ENCODE measurements at regions not wholly inside any gene's neighbourhood (a gene's known extent, or its start where the extent isn't known, plus 50 kb on each side); places are given as distances from the start of the nearest gene placed in this dataset.

DNA sequence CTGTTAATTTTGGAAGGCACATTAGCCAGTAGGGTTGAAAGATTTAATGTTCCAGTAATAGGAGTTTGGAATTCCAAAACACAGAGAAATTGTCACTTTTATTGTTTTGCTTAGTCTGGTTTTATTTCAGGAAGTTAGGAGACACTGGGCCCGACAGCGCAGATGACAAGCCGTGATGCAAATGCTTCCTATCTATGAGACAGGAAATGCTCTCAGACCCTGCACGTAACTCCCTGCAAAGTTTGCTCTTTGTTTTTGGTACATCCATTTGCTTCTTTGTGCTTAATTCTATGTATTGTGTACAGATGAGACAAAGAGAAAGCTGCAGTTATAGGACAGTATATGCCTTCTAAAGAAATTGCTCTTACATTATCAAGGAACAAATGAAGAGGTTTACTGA is 201.6 kb upstream of the SGK1 start:
- no peak for FAIRE-seq

DNA sequence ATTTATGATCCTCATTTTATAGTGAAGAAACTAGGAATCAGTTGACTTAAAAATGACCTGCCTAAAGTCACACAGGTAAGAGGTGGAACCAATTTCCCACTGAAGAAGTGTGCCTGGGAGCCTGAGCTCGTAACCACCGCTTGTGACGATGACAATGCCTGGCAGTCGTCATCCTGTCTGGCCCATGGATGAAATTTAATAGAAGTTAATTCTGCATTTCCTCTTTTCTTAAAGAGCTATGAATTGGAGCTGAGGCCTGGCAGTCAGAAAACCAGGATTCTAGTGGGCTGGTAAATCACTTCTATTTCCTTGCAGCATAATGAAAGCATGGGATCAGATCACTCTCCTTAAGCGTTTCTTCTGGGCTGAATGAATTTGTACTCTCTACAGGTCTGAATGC is 200.0 kb upstream of the SGK1 start:
- no peak for FAIRE-seq

DNA sequence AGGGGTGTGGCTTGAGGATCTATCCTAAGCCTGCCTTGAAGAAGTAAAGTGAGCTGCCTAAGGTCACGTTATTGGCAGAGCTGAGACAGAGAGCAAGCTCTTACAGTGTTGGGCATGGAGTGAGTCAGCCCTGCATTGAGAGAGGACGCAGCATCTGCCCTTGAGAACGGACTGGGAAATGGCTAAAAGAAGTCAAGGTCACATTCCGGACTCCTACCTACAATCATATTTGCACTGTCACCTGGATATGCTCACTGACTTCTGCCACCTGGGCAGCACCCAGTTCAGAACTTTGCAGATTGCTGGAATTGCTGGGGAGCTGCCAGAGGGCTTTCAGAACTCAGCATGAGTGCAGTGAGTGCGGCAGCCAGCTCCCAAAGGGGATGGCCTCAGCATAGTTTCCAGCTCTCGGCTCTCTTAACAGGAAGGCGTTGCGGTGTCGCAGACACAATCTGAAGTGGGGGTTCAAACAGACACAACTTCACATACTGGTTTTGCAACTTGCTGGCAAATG is 199.3 kb upstream of the SGK1 start:
- no peak for FAIRE-seq

DNA sequence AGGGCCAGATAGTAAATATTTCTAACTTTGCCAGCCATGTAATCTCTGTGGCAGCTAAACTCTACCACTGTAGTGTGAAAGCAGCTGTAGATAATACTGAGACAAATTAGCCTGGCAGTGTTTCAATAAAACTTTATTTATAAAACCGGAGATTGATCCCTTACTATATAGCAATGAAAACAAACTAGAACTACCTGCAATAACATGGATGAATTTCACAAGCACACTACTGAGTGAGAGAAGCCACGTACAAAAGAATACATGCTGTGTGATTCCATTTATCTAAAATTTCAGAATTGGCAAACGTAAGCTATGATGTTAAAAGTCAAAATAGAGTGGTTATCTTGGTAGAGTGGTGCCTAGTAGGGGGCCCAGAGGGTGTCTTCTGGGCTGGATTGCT is 198.7 kb upstream of the SGK1 start:
- no peak for FAIRE-seq

DNA sequence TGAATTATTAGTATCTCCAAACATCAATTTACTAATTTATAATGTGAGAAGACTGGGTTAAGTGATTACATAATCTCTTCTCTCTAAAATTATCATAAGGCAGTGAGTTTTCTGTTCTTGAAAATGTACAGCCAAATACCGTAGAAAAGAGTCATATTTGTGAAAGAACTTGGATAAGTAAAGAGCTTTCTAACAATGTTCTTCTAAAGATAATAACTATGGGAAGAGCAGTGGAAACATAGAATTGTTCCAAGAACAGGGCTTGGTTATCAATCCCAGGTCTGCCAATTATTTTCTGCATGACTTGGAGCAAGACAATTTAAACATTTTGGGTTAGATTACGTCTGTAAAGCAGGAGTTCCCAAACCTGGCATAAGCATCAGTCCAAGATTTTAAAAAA is 198.1 kb upstream of the SGK1 start:
- no peak for FAIRE-seq

DNA sequence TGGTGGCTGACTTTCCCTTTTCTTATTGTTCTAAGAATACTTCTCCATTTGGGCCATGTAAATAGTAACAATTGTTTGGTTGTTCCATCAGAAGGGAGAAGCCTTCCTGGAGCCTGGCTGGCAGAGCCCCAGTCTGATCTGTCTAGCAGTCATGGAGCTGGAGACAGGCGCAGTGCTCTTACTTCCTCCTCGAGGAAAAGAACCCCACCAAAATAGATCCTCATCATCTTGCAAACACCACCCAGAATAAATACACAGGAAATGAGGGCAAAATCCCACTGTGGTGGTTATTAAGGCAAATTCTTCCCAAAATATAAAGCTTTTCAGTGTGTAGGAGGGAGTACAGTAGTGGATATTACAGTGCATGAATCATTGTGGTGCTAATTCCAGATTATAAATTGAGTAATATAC is 195.1 kb upstream of the SGK1 start:
- FAIRE-seq = no peak

DNA sequence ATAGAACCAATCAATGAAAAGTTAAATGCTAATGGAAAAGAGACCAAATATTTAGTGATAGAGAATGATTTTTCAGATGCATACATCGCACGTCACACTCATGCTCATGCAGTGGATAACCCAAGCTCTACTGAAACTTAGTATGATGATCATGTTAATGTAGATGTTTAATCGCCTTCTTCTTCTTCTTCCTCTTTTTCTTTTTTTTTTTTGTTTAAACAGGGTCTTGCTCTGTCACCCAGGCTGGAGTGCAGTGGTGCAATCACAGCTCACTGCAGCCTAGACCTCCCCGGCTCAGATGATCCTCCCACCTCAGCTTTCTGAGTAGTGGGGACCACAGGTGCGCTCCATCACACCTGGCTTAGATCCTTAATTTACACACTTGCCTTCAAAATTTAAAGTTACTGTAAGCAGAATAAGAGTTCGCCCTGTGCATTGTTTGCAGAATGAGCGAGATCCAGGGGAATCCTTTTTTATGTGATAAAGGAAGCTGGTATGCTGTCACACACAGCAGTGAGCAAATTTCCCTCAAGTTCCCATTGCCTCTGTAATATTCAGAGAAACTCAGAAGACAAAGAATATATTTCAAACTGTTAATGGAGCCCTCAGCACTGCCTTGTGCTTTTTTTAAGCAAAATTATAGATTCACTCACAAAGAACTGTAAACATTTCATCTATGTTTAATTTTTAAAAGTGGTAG is 194.2 kb upstream of the SGK1 start:
- no peak for FAIRE-seq

DNA sequence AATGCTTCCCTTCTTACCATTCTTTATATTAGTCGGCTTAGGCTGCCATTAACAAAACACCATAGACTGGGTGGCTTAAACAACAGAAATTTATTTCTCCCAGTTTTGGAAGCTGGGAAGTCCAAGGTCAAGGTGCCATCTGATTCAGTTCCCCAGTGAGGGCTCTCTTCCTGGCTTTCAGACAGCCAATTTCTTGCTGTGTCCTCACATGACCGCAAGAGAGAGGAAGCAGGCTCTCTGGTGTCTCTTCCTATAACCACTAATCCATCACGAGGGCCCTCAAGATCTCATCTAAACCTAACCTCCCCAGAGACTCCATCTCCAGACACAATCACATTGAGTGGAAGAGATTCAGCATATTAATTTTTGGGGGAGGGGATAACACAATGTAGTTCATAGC is 193.0 kb upstream of the SGK1 start:
- no peak for FAIRE-seq

DNA sequence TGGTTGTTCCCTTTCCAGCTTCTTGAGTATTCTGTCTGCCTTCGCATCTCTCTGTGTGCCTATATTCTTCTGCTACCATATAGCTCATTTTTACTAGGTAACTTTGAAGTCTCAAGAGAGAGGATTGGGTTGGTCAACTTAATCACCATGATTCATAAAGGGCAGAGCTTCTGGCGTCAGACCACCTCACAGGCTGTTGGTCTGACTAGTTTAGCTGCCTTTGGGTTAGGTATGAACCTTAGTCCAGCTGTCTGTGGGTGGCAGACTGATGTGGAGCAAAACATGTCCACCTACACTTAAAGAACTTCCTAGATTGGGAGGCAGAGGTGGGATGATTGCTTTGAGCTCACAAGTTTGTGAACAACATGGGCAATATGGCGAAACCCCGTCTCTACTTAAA is 192.2 kb upstream of the SGK1 start:
- no peak for FAIRE-seq

DNA sequence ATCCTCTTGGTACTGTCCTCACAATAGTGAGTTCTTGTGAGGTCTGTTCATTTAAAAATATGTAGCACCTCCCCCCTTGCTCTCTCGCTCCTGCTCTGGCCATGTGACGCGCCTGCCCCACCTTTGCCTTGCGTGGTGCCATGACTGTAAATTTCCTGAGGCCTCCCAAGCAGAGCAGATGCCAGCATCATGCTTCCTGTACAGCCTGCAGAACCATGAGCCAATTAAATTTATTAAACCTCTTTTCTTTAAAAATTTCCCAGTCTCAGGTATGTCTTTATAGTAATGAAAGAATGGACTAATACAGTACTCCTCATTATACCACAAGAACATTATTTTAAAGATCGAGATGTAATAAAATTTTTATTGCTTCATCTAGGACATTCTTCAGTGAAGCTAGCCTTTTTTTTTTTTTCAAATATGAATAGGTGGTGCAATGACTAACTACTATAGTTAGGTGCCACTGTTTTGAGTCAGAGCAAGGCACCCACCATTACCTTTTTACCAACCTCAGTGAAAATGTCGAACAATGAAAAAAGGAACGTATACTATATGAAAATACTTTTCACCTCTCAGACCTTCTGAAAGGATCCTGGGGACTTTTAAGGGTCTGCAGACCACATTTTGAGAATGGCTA is 191.1 kb upstream of the SGK1 start:
- no peak for FAIRE-seq

DNA sequence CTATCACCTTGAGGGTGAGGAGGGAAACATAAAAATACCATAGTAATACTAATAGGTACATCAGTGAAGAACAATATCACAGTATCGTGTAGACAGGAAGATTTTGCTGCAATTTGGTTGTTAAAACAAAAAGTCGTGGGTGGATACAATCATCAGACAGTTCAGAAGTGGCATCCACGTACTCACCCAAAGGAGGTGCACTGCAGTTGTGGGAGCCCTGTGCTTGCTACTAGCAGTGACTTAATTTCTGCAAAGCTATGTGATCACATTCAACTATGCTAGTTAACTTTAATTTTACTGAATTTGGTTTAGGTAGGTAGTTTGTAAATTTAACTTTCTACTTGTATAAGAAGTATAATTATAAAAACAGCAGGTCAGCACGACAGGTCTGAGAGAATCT is 188.2 kb upstream of the SGK1 start:
- no peak for FAIRE-seq

DNA sequence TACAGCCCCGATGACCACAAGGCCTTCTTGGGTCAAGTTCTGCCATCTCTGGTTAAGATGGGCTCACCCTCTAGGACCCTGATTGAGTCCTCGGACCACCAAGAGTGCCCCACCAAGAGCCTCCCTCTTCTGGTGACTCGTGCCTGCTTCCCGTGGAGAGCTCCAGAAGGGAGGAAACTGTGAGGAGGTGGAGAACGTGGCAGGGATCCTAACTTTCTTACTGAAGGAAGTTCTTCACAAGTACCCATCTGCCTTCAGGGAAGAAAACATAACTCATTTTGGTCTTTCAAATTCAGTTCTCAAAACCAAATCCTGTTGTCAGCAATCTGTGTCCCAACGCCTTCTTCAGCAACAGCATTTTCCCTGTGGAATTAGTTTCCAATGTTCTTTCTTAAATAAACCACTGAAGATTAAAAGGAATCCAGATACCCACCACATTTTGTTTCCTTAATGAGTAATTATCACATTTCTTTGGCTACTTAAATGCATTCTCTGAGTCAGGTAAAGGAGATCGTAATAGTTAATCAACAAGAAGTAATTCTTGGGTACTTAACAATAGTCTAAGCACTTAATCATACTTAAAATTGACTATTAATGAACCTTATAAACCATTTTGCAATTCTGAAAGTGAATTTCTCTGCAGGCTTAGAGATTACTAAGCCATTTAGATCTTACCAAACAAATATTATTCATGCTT is 185.8 kb upstream of the SGK1 start:
- FAIRE-seq = no peak

DNA sequence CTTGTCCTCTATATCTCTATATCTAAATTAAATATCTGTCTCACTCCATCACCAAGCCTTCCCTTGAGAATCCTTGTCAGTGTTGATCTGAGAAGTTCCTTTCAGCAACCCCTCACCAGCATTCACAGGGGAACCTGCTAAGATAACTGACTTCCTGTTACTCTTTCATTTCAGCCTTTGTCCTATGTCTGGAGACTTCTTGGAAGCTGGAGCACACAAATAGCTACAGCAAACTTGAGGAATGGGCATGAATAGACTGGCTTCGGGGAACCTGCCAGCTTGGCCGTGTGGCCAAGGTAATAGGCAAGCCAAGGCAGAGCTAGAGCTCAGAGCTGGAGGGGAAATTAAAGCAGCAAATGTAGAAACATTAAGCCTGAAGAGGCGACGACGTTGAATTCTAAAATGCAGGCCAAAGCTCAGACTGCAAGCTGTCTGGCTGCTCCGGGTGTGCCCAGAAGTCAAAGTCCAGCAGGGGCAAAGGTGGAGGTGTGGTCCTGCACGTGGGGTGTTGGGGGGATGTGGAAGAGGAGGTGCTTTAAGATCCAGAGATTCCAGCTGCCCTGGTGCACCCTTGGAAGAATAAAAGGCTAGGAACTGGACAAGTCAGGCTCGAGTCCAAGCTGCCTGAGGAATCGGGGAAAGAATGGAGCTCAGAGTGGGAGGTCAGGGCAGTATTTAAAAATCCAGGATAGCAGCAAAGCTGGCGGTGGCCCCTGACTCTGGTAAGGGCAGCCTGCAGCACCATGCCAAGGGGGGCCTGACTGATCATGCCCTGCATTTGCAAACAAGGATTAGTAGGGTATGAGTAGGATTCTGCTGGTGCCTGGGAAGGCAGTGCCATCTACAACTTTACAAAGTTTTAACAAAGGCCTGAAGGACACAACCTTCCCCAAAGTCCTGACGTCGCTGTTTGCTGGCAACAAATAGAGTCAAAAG is 185.0 kb upstream of the SGK1 start:
- FAIRE-seq = no peak

DNA sequence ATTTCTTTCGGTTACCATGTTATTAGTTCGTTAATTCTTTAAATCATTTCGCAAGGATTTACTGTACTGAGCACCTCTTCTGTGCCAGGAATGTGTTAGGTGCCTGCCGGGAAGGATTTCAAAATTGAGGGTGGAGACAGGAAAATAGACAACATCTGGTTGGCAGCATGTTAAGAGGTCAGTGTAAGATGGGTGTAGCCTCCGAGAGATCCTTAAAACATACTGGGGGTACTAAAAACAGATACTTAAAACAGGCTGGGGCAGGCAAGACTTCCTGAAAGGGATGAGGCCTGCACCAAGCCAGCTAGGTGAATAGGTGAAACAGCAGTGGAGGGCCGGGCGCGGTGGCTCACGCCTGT is 178.0 kb upstream of the SGK1 start:
- FAIRE-seq = no peak

DNA sequence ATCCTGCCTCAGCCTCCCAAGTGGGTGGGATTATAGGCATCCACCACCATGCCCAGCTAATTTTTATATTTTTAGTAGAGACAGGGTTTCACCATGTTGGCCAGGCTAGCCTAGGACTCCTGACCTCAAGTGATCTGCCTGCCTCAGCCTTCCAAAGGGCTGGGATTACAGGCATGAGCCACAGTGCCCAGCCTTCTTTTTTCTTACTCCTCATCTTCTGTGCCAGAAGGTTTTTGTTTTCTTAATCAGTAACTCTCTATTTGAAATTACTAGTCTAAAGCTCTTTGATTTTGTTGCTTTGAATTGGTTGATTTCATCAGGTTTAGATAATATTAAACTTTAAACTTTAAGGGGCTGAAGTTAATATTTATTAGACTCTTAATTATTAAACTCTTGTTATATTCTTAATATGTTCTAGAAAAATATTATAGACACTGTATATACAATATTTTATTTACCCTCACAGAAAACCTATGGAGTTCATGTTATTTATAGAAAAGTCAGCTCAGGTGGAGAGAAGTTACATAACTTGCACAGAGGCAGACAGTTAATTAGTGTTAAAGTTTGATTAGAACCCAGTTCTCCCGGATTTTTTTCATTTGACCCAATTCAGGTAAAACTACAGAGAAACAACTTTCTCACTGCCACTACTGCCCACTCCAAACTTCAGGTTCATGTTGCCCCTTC is 177.4 kb upstream of the SGK1 start:
- FAIRE-seq = peak; percentile 21

DNA sequence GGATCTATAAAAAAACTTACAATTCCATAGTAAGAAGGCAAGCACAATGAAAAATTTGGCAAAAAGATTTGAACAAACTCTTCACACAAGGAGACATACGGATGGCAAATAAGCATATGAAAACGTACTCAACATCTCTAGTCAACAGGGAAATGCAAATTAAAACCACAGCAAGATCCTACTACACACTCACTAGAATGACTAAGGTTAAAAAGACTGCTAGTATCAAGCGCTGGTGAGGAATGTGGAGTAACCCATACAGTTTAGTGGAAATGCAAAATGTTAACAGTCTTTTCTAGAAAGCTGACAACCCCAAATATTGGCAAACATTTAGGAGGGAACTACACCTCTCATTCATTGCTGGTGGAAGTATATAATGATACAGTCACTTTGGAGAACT is 175.9 kb upstream of the SGK1 start:
- no peak for FAIRE-seq

DNA sequence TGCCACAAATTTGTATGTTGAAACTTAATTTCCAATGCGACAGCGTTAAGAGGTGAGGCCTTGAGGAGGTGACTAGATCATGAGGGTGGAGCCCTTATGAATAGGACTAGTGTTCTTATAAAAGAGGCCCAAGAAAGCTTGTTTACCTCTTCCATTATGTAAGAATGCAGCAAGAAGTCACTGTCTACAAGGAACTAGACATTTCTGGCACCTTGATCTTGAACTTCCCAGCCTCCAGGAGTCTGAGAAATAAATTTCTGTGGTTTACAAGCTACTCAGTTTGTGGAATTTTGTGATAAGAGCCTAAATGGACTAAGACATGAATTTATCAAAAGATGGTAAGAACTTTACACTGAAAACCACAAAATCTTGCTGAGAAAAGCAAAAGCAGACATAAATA is 173.6 kb upstream of the SGK1 start:
- FAIRE-seq = no peak

DNA sequence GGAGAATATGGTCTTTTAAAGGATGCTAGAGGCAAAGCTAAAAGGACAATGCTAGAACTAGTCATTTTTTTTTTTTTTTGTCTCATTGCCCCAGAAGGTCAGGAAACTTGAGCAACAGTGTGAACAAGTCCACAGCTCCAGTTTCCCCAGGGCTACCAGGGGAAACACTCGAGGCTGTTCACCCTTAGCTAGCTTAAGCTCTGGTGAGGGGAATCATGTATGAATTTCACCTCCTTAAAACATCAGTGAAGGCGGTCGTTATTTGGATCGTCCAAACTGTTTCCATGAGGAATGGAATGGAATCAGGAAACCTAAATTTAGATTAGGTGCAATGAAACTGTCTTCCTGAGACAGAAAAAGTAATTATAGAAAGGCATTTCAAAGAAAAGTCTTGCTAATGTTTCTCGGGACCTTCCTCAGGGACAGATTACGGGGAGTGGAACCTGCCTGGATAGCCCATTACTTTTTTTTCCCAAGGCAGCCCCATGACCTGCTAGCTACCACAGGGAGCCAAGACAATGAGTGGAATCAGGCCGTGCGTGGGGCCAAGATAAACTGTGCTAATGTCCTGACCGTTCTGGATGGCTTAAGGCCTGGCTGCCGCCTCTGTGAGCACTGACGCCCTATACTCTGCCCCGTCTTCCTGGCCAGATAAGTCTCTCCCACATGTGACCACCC is 164.8 kb upstream of the SGK1 start:
- FAIRE-seq = no peak

DNA sequence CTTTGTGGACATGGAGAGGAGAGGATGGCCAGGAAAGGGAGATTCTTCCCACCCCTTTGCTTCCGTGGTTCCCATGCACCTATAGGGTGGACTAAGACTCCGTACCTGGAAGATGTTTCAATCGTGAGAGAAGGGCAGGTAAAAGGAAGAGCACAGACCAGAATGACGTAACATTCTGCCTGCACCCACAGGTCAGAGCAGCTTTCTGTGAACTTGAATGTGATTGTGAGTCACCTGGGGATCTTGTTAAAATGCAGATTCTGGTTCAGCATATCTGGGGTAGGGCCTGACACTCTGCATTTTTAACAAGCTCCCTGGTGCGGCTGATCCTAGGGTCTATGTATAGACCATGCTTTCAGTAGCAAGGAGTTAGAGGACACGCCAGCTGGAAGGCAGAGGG is 164.1 kb upstream of the SGK1 start:
- FAIRE-seq = no peak

DNA sequence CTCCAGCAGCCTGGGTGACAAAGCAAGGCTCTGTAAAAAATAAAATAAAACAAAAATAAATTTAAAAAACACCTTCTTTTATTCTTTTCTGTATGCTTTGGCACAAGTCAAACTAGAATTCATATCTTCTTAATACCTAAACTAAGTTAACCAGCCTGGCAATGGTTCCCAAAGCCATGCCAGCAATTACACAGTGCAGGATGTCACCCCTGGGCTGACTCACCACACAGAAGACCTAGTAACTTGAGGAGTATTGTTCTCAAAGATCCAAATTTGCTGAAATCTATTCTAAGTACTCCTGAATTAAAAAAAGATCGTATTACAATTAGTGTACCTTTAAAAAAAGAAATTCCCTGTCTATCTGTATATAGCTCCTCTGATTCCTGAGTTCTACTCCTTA is 162.7 kb upstream of the SGK1 start:
- FAIRE-seq = no peak

DNA sequence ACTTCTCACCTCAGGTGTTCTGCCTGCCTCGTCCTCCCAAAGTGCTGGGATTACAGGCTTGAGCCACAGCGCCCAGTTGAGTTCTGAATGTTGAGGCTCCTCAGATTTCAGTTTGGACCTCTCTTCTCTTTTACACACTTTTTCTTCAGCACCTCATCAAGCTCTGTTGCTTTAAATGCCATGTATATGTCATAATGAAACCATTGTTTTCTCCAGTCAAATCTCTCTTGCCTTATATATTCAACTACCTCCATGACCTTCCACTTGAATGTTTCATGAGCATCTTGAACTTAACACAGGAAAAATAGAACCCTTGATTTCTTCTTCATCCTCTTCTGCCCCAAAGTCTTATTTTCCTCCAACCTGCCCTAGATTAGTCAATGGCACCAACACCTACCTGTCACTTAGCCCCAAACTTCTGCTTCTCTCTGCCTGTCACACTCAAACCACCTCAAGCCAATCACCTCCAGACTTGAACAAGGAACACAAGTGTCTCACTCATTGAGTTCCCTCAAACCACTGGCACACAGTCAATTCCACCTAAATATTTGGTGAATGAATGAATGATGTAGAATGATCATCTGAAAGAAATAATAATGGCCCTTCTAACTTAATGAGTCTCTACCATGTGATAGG is 161.0 kb upstream of the SGK1 start:
- no peak for FAIRE-seq
